ENCODE measurements at regions not wholly inside any gene's neighbourhood (a gene's known extent, or its start where the extent isn't known, plus 50 kb on each side); places are given as distances from the start of the nearest gene placed in this dataset.

DNA sequence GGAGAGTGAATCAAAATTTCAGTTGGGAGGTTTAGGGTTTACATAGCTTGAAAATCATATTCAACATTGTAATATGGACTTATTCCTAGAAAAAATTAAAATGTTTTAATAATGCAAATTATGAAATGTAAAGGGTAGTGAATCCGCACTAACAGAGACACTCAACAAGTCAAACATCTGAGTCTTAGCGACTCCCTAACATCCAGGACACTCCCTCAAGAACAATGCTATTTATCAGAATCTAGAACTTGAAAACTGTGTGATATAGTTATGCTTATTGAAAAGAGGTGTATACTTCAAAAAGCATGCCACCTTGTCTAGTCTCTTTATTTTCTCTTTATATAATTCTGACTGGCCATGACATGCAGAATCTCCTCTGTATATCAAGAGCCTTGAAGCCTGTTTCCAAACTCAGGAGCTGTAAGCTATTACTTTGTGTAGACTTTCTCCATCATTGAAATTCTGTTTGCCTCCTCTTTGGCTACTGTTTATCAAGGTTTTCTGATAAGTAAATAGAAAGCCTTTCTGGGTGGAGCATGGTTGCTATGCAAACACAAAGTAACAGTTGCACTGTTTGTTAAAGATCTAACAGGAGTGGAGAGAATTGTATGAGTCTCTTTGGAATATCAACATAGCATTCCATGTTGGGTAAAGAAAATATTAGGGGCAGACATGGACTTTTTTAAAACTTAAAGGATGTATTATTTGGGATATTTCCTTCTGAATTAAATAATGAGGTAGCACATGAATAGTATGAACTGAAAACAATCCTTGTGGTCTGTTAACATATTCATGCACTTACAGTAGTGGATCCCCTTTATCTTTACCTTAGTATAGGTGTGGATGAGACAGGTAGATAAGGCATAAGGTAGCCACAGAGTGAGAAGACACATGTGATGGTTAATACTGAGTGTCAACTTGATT is 56.4 kb upstream of the MBNL2 start:
- TF ChIP-seq EZH2 (IDR thresholded peaks at IDR 0.05; ENCODE audit: insufficient read depth, poor library complexity, severe bottlenecking) (no peak), EZH2phosphoT487 (IDR thresholded peaks at IDR 0.05; ENCODE audit: insufficient read depth, low read depth) (no peak)

Measured in GM23248 (cell line).